ENCODE measurements at regions not wholly inside any gene's neighbourhood (a gene's known extent, or its start where the extent isn't known, plus 50 kb on each side); places are given as distances from the start of the nearest gene placed in this dataset.
"Not testable (repeated sequence)": the region's sequence is repeated elsewhere in the genome, so short reads cannot be mapped to it uniquely, and the experiment has no call there.

DNA sequence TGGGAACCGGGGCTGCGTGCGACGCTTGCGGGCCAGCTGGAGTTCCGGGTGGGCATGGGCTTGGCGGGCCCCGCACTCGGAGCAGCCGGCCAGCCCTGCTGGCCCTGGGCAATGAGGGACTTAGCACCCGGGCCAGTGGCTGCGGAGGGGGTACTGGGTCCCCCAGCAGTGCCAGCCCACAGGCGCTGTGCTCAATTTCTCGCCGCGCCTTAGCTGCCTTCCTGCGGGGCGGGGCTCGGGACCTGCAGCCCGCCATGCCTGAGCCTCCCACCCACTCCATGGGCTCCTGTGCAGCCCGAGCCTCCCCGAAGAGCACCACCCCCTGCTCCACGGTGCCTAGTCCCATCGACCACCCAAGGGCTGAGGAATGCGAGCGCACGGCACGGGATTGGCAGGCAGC, 63.8 kb downstream of the PLXNA1 start:
- TF ChIP-seq EZH2 (IDR thresholded peaks at IDR 0.05; ENCODE audit: insufficient read depth, poor library complexity, severe bottlenecking); EZH2phosphoT487 (IDR thresholded peaks at IDR 0.05; ENCODE audit: insufficient read depth, low read depth): not testable (repeated sequence)
